SU-DHL-6 (cell line): ENCODE measurements at regions not wholly inside any gene's neighbourhood (a gene's known extent, or its start where the extent isn't known, plus 50 kb on each side); places are given as distances from the start of the nearest gene placed in this dataset.

Experiments
- CTCF ChIP-seq: fragments of 200-600 bp; sonication (generic); IDR thresholded peaks from one replicate; pipeline ENCODE4 v1.5.1; 2017; ENCODE audit warnings: antibody characterized with exemption, mild to moderate bottlenecking, low read length, moderate library complexity; ENCODE audit not compliant: insufficient read depth, poor library complexity, severe bottlenecking
- EZH2phosphoT487 ChIP-seq: fragments of 200-600 bp; sonication (generic), shearing (Covaris generic); conservative IDR thresholded peaks from 2 replicates; pipeline ENCODE4 v1.6.1; 2018; ENCODE audit warnings: mild to moderate bottlenecking, antibody characterized with exemption, low read length, moderate library complexity, mixed read lengths

GRCh38 chr2:237258116-237258515, 155.8 kb downstream of the COL6A3 start:
- TF ChIP-seq CTCF (no peak), EZH2phosphoT487 (no peak)
